Vagina (tissue), 2 donors: ENCODE measurements at regions not wholly inside any gene's neighbourhood (a gene's known extent, or its start where the extent isn't known, plus 50 kb on each side); places are given as distances from the start of the nearest gene placed in this dataset.

Experiments
- POLR2A ChIP-seq, 2 donors: fragments of 450-650 bp; IDR thresholded peaks; one replicate each; pipeline ENCODE4 v1.6.1; 2017; ENCODE audit warnings: antibody characterized with exemption in 2 of 2, mild to moderate bottlenecking in 2 of 2, moderate library complexity in 2 of 2
- TF ChIP-seq, protein P1 (sequence below), 3 experiments: fragments of 450-650 bp in 2 of 3; fragments of 200-600 bp in 1 of 3; sonication (generic) in 1 of 3; IDR thresholded peaks; one replicate each; pipeline ENCODE4 v1.5.1; 2017 to 2019; ENCODE audit warnings: antibody characterized with exemption in 3 of 3, mild to moderate bottlenecking in 2 of 3, moderate library complexity in 2 of 3

DNA sequence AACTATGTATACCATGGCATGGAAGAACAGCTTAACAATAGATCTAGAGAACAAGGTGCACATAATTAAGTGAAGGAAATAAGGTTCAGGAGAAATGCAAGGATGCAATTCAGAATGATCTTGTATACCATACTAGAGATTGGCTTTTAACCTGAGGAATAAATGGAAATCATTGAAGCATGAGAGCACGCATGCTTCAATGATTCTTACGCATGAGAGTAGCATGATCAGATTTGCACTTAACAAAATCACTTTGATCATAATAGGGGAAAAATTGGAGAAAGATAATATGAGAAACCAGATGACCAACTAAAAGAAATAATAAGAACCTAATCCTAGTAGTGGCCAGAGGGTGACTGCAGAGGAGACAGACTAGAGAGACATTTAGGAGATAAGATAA lies 133.3 kb upstream of the FSCB start:
- TF ChIP-seq, protein P1, sequence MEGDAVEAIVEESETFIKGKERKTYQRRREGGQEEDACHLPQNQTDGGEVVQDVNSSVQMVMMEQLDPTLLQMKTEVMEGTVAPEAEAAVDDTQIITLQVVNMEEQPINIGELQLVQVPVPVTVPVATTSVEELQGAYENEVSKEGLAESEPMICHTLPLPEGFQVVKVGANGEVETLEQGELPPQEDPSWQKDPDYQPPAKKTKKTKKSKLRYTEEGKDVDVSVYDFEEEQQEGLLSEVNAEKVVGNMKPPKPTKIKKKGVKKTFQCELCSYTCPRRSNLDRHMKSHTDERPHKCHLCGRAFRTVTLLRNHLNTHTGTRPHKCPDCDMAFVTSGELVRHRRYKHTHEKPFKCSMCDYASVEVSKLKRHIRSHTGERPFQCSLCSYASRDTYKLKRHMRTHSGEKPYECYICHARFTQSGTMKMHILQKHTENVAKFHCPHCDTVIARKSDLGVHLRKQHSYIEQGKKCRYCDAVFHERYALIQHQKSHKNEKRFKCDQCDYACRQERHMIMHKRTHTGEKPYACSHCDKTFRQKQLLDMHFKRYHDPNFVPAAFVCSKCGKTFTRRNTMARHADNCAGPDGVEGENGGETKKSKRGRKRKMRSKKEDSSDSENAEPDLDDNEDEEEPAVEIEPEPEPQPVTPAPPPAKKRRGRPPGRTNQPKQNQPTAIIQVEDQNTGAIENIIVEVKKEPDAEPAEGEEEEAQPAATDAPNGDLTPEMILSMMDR (IDR thresholded peaks at IDR 0.05) = no peak
- no peak for TF ChIP-seq POLR2A (IDR thresholded peaks at IDR 0.05)
